ENCODE measurements at regions not wholly inside any gene's neighbourhood (a gene's known extent, or its start where the extent isn't known, plus 50 kb on each side); places are given as distances from the start of the nearest gene placed in this dataset.

- TF ChIP-seq TEAD4 (IDR thresholded peaks at IDR 0.05; ENCODE audit: low read depth, low read length) (no peak), NRF1 (IDR thresholded peaks at IDR 0.05; ENCODE audit: low read depth, low read length) (no peak)
Measured at GRCh38 chr5:27129926-27130325, 91.5 kb upstream of the CDH9 start (continued).

All from H1 (cell line).